Bone marrow (tissue), 2 donors: ENCODE measurements at regions not wholly inside any gene's neighbourhood (a gene's known extent, or its start where the extent isn't known, plus 50 kb on each side); places are given as distances from the start of the nearest gene placed in this dataset.
"Not testable (repeated sequence)": the region's sequence is repeated elsewhere in the genome, so short reads cannot be mapped to it uniquely, and the experiment has no call there.

Source experiments
- DNase-seq, 2 donors: peaks; one replicate each; lab custom pipeline; 2025; lab: John Stamatoyannopoulos, UW

DNA sequence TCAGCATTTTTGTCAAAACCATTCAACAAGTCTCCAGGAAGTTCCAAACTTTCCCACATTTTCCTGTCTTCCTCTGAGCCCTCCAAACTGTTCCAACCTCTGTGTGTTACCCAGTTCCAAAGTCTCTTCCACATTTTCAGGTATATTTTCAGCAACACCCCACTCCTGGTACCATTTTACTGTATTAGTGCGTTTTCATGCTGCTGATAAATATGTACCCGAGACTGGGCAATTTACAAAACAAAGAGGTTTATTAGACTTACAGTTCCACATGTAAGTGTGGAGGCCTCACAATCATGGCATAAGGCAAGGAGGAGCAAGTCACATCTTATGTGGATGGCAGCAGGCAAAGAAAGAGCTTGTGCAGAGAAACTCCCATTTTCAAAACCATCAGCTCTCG is 315.9 kb upstream of the ESRRG start:
- DNase-seq = not testable (repeated sequence)

- no peak for DNase-seq
These were observed 313.5 kb upstream of the ESRRG start for GRCh38 chr1:217036757-217037156.

GRCh38 chr1:217032715-217033367 is 309.6 kb upstream of the ESRRG start:
- no peak for DNase-seq

DNA sequence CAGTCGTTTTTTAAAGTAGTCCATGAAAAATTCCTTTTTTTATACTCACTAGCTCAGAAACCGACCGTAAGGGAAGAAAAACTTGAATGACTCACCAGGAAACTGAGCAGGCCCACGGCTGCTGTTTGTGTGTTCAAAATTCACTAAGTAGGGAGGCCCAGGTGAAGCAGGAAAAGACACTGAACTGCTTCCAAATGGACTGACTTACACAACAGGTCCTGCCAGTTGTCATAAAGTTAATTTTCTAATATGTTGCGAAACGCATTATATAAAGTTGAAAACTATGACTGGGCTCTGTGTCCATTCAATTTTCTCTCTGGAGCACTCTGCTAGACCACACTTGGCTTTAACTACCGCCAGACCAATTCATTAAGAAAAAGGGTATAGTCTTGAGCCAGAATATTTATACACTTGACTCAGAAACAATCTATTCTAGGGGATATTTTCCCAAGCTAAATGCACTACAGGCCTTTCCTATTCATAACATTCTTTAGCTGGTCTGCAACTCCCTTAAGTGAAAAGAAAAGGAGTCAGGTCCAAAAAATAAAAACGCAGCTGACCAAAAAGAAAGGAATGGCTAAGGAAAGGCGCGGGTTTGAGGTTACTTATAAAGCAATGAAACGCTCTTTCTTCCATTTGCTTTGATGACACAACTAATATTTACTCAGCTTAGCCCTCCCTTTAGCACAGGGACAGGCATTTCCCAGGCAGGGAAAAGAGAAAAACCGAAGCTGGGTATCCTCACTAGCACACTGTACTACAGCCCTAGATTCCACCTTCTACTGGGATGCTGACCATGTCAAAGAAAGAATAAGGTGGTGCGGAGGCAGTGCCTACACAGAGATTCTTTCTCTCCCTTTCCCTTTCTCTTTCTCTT is 306.3 kb upstream of the ESRRG start:
- no peak for DNase-seq

GRCh38 chr1:217027403-217028080 is 304.3 kb upstream of the ESRRG start:
- DNase-seq = no peak

- DNase-seq = no peak
These were observed 303.3 kb upstream of the ESRRG start for GRCh38 chr1:217026531-217026930.

GRCh38 chr1:217025381-217025780 is 302.2 kb upstream of the ESRRG start:
- no peak for DNase-seq

DNA sequence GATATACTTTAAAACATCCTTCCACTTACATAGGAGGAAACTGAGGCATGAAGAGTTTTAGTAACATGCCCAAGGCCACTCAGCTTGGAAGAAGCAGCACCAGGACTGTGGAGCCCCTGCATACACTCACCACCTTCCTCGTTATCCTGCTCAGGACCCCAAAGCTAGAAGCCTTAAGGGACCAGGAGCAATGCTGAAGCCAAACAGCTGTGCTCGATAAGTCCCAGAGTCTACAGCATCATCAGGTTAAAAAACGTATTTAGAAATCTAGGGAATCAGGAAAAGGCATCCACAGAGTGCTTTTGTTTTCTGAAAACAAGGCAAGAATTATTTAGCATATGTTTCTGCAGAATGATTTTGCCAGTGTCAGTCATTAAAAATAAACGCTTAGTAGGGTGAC is 301.7 kb upstream of the ESRRG start:
- DNase-seq = no peak

DNA sequence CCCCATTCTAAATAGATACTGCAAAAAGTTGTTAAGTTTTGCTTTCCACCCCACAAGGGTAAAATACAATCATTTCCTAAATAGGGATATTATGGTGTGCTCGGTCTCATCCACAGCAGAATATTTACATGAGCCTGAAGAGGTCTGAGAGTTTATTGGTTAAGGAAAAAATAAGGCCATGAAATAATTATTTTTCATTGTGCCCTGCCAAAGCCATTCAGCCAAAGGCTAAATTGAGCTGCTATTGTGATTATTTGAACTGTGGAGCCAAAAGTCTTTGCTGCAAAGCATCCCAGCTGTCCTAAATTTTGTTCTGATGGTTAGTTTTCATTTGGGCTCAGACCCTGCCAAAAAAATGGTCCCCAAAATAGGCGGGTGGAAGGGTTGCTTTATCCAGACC is 298.7 kb upstream of the ESRRG start:
- DNase-seq = no peak

- no peak for DNase-seq
These were observed 298.2 kb upstream of the ESRRG start for GRCh38 chr1:217021400-217021799.

DNA sequence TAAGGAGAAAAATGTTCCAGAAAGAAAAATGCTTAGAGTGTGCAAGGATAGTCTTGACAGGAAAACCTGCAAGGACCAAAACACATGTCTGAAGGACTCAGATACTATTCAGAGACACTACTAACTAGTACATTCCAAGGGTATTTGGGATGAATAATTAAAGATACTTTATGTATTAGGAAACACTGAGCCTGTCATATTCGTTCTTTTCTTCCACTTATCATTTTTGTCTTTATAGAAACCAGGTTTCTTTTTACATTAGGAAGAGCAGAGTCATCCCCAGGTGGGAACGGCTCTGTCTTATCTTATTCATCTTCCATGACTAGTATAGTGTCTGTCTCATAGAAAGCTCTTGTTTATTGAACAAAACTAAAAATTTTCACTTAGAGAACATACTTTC is 296.2 kb upstream of the ESRRG start:
- DNase-seq = no peak

DNA sequence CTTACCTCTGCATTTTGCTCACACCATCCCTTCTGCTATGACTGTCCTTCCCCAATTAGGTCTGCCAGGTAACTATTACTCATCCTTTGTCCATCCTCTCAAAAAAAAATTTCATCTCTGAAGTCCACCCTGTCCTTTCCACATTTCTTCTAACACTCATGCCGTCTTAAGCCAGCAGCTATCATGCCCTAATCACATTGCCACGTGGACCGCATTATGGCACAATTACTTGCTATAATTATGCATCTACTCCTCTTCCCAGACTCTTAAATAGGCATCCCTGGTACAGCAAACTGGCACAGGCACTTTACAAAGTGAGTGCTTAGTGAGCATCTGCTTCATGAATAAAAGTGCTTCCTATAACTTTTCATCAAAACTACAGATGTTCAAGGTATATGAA is 295.4 kb upstream of the ESRRG start:
- DNase-seq = no peak

GRCh38 chr1:217017165-217017564 is 293.9 kb upstream of the ESRRG start:
- no peak for DNase-seq

GRCh38 chr1:217014066-217014465 is 290.8 kb upstream of the ESRRG start:
- no peak for DNase-seq

GRCh38 chr1:217012659-217013058 is 289.4 kb upstream of the ESRRG start:
- no peak for DNase-seq

GRCh38 chr1:217011097-217011496 is 287.9 kb upstream of the ESRRG start:
- no peak for DNase-seq

GRCh38 chr1:217010253-217010652 is 287.0 kb upstream of the ESRRG start:
- DNase-seq = no peak

- no peak for DNase-seq
These were observed 286.1 kb upstream of the ESRRG start for GRCh38 chr1:217009376-217009775.

DNA sequence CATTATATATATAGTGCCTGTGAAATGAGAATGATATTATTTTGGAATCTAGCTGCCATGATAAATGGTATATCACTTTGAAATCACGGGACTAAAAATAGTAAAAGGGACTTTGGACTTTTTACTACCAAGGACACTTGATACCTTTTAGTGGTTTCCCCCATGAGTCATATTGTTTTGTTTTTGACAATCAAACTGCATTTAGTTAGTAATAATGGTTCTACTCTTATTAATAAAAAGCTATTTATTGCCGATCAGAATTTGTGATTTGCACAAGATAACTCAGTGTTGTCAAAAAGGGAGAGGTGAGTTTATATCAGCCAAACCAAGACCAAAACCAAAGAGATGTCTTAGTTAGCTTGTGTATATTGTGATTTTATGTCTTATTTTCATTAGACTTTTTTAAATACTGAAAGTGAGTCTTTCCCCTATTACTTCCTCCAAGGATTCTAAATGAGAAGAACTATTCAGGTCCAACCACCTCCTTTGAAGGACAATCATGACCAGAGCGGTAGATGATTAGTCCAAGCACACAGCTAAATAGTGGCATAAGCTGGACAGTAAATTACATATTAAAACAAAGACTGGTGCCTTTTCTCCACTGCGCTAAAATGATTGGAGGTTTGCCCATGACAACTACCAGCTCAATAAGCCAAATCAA is 281.7 kb upstream of the ESRRG start:
- no peak for DNase-seq

GRCh38 chr1:217003355-217003754 is 280.1 kb upstream of the ESRRG start:
- no peak for DNase-seq

GRCh38 chr1:216997831-216998230 is 274.6 kb upstream of the ESRRG start:
- no peak for DNase-seq

DNA sequence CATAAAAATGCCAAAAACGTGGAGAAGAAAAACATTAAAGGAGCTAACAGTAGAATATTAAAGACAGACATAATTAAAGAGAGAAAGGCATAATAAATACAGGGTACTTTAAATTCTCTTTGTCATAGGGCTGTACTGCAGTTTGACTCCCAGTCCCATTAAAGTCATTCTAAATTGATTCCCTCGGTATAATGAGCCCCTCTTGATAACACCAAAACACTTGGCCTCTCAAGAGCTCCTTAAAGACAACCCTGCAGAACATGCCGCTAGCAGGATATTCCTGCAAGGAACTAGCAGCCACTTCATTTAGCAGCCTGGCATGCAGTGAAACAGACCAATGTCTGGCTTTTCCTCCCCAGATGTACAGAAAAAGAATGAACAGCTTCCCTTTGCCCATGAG is 273.8 kb upstream of the ESRRG start:
- DNase-seq = no peak
